22Rv1 (cell line): ENCODE measurements at regions not wholly inside any gene's neighbourhood (a gene's known extent, or its start where the extent isn't known, plus 50 kb on each side); places are given as distances from the start of the nearest gene placed in this dataset.

Experiments used
- ZFX ChIP-seq: fragments of 450-650 bp; IDR thresholded peaks from 2 replicates; pipeline ENCODE4 v1.6.1; 2017; ENCODE audit warnings: antibody characterized with exemption, borderline replicate concordance
- TF ChIP-seq, protein P1 (sequence below): fragments of 450-650 bp; IDR thresholded peaks from 2 replicates; pipeline ENCODE4 v1.5.1; 2017; ENCODE audit warnings: mild to moderate bottlenecking

DNA sequence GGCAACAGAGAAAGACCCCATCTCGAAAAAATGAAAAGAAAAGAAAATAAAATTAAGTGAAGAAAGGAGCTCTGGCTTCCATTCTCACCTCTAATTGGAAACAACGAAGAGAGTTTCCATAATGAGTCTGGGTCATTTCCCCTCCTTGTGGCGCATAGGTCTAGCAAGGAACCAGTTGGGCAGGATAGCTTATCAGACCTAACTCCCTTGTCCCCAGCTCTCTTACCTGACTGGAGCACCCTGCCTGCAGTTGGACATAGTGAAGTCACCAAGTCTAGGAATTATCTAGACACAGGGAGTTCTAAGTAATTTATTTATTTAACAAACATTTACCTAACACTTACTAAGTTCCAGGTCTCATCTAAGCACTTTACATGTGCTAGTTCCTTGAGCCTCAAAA is 63.0 kb upstream of the RAB4A start:
- TF ChIP-seq, protein P1, sequence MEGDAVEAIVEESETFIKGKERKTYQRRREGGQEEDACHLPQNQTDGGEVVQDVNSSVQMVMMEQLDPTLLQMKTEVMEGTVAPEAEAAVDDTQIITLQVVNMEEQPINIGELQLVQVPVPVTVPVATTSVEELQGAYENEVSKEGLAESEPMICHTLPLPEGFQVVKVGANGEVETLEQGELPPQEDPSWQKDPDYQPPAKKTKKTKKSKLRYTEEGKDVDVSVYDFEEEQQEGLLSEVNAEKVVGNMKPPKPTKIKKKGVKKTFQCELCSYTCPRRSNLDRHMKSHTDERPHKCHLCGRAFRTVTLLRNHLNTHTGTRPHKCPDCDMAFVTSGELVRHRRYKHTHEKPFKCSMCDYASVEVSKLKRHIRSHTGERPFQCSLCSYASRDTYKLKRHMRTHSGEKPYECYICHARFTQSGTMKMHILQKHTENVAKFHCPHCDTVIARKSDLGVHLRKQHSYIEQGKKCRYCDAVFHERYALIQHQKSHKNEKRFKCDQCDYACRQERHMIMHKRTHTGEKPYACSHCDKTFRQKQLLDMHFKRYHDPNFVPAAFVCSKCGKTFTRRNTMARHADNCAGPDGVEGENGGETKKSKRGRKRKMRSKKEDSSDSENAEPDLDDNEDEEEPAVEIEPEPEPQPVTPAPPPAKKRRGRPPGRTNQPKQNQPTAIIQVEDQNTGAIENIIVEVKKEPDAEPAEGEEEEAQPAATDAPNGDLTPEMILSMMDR = no peak
- TF ChIP-seq ZFX = no peak
